PFSK-1 (cell line): ENCODE measurements at regions not wholly inside any gene's neighbourhood (a gene's known extent, or its start where the extent isn't known, plus 50 kb on each side); places are given as distances from the start of the nearest gene placed in this dataset.

Experiments
- FOXP2 ChIP-seq: optimal IDR thresholded peaks from 2 replicates; pipeline ENCODE3; 2011; ENCODE audit warnings: borderline replicate concordance, control low read depth, inconsistent platforms; ENCODE audit not compliant: insufficient read depth; ENCODE audit errors: extremely low read length, extremely low read depth
- POLR2AphosphoS5 ChIP-seq: IDR thresholded peaks from 2 replicates; pipeline ENCODE4 v1.6.1; 2012; ENCODE audit warnings: low read depth, mild to moderate bottlenecking, control low read depth, low read length, moderate library complexity
- SIN3A ChIP-seq: IDR thresholded peaks from 2 replicates; pipeline ENCODE4 v1.6.1; 2012; ENCODE audit warnings: mild to moderate bottlenecking, low read length, moderate library complexity, borderline replicate concordance; ENCODE audit not compliant: insufficient read depth
- TAF1 ChIP-seq: IDR thresholded peaks from 2 replicates; pipeline ENCODE4 v1.6.1; 2012; ENCODE audit warnings: low read length, control low read depth, borderline replicate concordance; ENCODE audit not compliant: insufficient read depth
- TF ChIP-seq, protein P1 (sequence below), 2 experiments: IDR thresholded peaks; 2 replicates each; pipeline versions ENCODE4 v1.6.1 to v1.8.0; 2011 to 2012; ENCODE audit warnings: low read depth in 2 of 2, low read length in 2 of 2, control low read depth in 1 of 2, inconsistent platforms in 1 of 2, mild to moderate bottlenecking in 1 of 2, moderate library complexity in 1 of 2; ENCODE audit not compliant: insufficient read depth in 1 of 2

DNA sequence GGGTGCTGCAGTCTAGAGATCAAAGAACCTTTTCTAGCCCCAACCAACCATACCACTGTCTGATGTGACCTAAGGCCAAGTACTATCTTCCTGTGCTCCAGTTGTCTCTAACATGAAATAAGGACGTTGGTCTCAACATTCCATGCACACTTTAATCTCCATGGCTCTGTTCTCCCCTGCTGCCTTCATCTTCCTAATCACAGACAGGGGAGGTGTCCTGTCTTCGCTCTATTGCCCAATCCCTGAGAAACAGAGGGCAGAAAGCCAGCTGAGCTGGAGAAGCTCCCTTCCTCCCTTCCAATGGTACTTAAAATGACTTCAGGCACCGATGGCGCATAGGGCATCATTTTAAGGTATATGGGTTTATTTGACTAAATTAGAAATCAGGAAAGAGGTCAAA, 148.9 kb upstream of the GNAO1 start:
- TF ChIP-seq SIN3A (no peak), TAF1 (no peak), POLR2AphosphoS5 (no peak), FOXP2 (no peak)
- TF ChIP-seq, protein P1, sequence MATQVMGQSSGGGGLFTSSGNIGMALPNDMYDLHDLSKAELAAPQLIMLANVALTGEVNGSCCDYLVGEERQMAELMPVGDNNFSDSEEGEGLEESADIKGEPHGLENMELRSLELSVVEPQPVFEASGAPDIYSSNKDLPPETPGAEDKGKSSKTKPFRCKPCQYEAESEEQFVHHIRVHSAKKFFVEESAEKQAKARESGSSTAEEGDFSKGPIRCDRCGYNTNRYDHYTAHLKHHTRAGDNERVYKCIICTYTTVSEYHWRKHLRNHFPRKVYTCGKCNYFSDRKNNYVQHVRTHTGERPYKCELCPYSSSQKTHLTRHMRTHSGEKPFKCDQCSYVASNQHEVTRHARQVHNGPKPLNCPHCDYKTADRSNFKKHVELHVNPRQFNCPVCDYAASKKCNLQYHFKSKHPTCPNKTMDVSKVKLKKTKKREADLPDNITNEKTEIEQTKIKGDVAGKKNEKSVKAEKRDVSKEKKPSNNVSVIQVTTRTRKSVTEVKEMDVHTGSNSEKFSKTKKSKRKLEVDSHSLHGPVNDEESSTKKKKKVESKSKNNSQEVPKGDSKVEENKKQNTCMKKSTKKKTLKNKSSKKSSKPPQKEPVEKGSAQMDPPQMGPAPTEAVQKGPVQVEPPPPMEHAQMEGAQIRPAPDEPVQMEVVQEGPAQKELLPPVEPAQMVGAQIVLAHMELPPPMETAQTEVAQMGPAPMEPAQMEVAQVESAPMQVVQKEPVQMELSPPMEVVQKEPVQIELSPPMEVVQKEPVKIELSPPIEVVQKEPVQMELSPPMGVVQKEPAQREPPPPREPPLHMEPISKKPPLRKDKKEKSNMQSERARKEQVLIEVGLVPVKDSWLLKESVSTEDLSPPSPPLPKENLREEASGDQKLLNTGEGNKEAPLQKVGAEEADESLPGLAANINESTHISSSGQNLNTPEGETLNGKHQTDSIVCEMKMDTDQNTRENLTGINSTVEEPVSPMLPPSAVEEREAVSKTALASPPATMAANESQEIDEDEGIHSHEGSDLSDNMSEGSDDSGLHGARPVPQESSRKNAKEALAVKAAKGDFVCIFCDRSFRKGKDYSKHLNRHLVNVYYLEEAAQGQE (IDR thresholded peaks at IDR 0.05; ENCODE audit: insufficient read depth in 1 of 2, low read depth in 2 of 2, low read length in 2 of 2), result no peak

DNA sequence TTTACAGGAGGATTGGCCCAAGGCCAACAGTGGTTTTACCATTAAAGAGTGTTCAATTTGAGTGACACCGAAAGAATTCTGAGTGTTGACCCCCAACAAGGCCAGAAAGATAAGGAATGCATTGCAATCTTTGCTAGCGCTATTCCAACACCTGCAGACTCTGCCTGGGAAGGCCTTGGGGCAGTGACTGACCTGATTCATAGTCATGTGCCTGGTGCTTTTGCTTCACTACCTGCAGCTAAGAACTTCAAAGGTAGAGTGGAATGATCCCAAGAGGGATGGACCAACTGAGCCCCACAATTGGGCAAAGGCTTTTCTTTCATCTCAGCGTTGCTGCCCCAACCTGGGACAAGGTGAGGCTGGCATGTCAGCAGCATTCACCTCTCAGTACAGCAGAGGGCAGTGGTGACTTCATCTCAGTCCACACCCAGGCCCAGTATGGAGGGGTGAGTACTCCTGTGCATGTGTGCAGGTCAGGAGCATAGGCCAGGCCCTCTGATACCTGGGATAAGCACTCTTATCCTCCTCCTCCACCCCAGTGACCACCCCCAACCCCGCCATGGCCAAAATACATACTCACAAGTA, 149.6 kb upstream of the GNAO1 start:
- TF ChIP-seq, protein P1 (IDR thresholded peaks at IDR 0.05; ENCODE audit: insufficient read depth in 1 of 2, low read depth in 2 of 2, low read length in 2 of 2), result no peak
- TF ChIP-seq FOXP2, result no peak
- TF ChIP-seq SIN3A, result no peak
- no peak for TF ChIP-seq POLR2AphosphoS5
- TF ChIP-seq TAF1, result no peak

DNA sequence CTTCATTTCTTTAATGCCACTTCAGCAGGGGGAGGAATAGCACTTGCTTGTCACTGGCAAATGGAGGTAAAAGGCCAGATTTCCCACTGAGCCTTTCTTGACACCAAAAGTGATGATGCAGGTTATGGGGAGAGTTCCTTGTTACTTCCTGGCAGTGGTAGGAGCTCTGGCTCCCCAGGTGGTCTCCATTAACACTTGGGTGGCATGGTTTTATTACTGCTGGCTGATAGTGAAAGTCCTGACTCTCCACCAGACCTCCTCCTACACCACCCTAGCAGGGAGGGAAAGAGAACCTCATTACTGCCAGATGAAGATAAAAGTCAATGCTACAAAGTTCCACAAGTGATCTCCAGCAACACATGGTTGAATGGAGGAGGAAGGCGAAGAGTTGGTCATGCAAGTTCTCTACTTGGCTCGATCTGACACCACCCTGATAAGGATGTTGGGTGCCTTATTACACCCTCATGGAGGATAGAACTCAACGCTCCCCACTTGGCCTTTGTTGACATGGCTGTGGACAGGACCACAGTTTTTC, 152.7 kb upstream of the GNAO1 start:
- no peak for TF ChIP-seq FOXP2
- TF ChIP-seq POLR2AphosphoS5, result no peak
- TF ChIP-seq SIN3A, result no peak
- TF ChIP-seq, protein P1 (IDR thresholded peaks at IDR 0.05; ENCODE audit: insufficient read depth in 1 of 2, low read depth in 2 of 2, low read length in 2 of 2), result no peak
- TF ChIP-seq TAF1, result no peak

DNA sequence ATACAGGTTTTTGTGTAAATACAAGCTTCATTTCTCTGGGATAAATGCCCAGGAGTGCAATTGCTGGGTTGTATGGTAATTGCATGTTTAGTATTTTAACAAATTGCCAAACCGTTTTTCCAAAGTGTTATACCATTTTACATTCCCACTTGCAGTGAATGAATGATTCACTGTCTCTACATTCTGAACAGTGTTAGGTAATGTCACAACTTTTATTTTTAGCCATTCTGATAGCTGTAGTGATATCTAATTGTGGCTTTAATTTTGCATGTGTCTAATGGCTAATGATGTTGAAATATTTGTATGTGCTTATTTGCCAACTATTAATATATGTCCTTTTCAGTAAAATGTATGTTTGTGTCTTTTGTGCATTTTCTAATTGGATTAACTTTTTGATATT, 156.9 kb upstream of the CES5A start:
- TF ChIP-seq FOXP2 (no peak), TAF1 (no peak), SIN3A (no peak), POLR2AphosphoS5 (no peak)
- TF ChIP-seq, protein P1 (IDR thresholded peaks at IDR 0.05; ENCODE audit: insufficient read depth in 1 of 2, low read depth in 2 of 2, low read length in 2 of 2), result no peak

DNA sequence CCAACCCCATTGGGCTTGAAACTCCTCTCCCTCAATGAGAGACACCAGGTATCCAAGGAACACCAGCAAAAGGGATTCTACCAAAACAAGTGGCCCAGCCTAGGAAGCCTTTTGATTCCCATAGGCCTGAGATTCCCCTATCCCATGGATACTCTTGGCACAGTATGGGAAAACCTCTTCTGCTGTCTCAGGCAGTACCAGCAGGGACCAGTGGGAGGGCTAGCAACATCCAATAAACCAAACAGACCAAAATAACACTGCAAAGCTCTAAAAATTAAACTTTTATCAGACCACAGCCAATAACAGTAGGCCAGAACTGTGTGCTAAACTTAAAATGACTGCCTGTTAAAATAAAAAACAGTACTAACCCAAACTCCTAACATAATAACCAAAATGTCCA, 153.9 kb upstream of the CES5A start:
- TF ChIP-seq FOXP2 (no peak), POLR2AphosphoS5 (no peak), TAF1 (no peak), SIN3A (no peak)
- TF ChIP-seq, protein P1 (IDR thresholded peaks at IDR 0.05; ENCODE audit: insufficient read depth in 1 of 2, low read depth in 2 of 2, low read length in 2 of 2), result no peak
